PFSK-1 (cell line): ENCODE measurements at regions not wholly inside any gene's neighbourhood (a gene's known extent, or its start where the extent isn't known, plus 50 kb on each side); places are given as distances from the start of the nearest gene placed in this dataset.
A peak's percentile ranks its signal among the peaks of the same experiment; 100 is the strongest.

Source experiments
- FOXP2 ChIP-seq: optimal IDR thresholded peaks from 2 replicates; pipeline ENCODE3; 2011; ENCODE audit warnings: borderline replicate concordance, control low read depth, inconsistent platforms; ENCODE audit not compliant: insufficient read depth; ENCODE audit errors: extremely low read length, extremely low read depth
- POLR2AphosphoS5 ChIP-seq: IDR thresholded peaks from 2 replicates; pipeline ENCODE4 v1.6.1; 2012; ENCODE audit warnings: low read depth, mild to moderate bottlenecking, control low read depth, low read length, moderate library complexity
- SIN3A ChIP-seq: IDR thresholded peaks from 2 replicates; pipeline ENCODE4 v1.6.1; 2012; ENCODE audit warnings: mild to moderate bottlenecking, low read length, moderate library complexity, borderline replicate concordance; ENCODE audit not compliant: insufficient read depth
- TAF1 ChIP-seq: IDR thresholded peaks from 2 replicates; pipeline ENCODE4 v1.6.1; 2012; ENCODE audit warnings: low read length, control low read depth, borderline replicate concordance; ENCODE audit not compliant: insufficient read depth
- TF ChIP-seq, protein P1 (sequence below), 2 experiments: IDR thresholded peaks; 2 replicates each; pipeline versions ENCODE4 v1.6.1 to v1.8.0; 2011 to 2012; ENCODE audit warnings: low read depth in 2 of 2, low read length in 2 of 2, control low read depth in 1 of 2, inconsistent platforms in 1 of 2, mild to moderate bottlenecking in 1 of 2, moderate library complexity in 1 of 2; ENCODE audit not compliant: insufficient read depth in 1 of 2

DNA sequence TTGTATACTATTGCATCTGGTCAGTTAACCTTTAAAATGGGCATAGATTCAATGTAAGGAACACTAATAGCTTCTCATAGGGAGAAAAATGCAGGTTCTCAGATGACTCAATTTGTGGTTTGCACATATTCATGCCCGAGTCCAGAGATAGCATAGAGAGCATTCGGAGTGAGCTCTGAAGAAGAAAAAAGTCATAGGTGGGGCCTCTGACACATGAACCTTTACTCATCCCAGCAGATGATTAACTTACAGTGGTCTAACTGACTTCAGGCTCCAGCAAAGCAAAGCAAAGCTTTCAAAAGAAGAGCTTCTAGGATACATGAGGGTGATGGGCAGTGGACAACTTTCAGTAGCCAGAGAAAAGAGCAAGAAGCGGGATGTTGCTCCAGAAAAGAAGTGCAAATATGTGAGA is 55.3 kb upstream of the BTN3A2 start:
- TF ChIP-seq TAF1 = no peak
- TF ChIP-seq FOXP2 = no peak
- TF ChIP-seq, protein P1, sequence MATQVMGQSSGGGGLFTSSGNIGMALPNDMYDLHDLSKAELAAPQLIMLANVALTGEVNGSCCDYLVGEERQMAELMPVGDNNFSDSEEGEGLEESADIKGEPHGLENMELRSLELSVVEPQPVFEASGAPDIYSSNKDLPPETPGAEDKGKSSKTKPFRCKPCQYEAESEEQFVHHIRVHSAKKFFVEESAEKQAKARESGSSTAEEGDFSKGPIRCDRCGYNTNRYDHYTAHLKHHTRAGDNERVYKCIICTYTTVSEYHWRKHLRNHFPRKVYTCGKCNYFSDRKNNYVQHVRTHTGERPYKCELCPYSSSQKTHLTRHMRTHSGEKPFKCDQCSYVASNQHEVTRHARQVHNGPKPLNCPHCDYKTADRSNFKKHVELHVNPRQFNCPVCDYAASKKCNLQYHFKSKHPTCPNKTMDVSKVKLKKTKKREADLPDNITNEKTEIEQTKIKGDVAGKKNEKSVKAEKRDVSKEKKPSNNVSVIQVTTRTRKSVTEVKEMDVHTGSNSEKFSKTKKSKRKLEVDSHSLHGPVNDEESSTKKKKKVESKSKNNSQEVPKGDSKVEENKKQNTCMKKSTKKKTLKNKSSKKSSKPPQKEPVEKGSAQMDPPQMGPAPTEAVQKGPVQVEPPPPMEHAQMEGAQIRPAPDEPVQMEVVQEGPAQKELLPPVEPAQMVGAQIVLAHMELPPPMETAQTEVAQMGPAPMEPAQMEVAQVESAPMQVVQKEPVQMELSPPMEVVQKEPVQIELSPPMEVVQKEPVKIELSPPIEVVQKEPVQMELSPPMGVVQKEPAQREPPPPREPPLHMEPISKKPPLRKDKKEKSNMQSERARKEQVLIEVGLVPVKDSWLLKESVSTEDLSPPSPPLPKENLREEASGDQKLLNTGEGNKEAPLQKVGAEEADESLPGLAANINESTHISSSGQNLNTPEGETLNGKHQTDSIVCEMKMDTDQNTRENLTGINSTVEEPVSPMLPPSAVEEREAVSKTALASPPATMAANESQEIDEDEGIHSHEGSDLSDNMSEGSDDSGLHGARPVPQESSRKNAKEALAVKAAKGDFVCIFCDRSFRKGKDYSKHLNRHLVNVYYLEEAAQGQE (IDR thresholded peaks at IDR 0.05; ENCODE audit: insufficient read depth in 1 of 2, low read depth in 2 of 2, low read length in 2 of 2) = no peak
- no peak for TF ChIP-seq SIN3A

DNA sequence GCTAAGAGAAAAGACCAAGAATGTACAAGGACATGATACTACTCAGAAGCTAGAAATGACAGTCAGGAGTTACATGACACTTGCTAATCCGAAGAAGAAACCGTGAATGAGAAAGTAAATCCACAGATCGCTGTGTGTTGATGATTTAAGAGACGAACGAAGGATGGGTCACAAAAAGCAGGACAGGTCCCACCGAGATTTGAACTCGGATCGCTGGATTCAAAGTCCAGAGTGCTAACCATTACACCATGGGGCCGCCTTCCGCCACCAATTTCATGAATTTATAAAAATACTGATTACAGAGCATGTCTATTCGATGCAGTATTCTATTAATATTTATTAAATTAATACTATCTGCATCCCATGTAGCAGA is 54.0 kb upstream of the BTN3A2 start:
- no peak for TF ChIP-seq POLR2AphosphoS5
- no peak for TF ChIP-seq TAF1
- TF ChIP-seq SIN3A = no peak
- TF ChIP-seq, protein P1 (IDR thresholded peaks at IDR 0.05; ENCODE audit: insufficient read depth in 1 of 2, low read depth in 2 of 2, low read length in 2 of 2) = no peak
- no peak for TF ChIP-seq FOXP2

DNA sequence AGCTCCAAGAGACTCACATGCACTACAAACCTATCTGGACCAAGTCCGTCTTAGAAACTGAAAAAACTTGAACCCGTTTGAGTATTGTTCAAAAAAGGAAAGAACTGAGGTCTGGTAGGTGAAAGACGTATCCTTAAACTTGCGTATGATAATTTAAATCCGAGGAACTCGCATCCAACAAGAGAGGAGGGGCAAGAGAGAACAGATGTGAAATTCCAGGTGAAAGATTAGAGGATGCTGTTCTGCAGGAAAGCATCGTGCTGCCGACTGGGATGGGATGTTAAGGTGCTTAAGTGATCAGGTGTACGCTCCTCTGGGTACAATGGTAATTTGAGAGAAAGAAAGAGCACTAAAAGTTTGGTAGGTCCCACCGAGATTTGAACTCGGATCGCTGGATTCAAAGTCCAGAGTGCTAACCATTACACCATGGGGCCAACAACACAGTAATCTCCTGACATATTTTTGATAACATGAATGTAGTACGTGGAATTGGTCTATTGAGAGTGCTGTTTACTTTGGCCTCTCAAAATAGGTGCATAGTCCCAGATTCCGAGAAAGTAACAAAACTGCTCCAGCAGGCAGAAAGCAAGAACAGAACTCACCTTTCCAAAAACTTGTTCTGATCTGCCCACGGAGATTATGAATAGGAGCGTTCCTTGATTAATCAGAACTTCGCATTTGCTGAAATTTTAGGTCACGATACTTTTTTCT is 53.5 kb upstream of the BTN3A2 start:
- no peak for TF ChIP-seq SIN3A
- TF ChIP-seq, protein P1 (IDR thresholded peaks at IDR 0.05; ENCODE audit: insufficient read depth in 1 of 2, low read depth in 2 of 2, low read length in 2 of 2) = no peak
- peak; percentile 26; the same call in 1 of the 2 replicates for TF ChIP-seq TAF1
- no peak for TF ChIP-seq POLR2AphosphoS5
- no peak for TF ChIP-seq FOXP2

DNA sequence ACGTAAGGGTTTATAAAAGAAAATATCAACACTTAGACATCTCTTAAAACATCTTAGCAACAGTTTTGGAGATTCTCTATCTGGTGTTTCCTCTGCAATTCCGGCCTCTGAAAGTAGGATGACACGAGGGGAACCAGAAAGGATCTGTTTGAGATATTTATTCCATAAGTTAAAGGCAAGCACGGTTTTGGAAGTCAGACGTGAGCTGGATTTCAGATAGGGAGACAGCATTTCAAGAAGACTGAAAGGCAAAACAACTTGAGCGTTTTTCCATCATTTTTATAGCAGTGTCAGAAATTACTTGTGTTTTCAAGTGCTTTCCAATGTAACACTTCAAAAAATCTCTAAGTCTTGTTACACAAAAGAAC is 52.9 kb upstream of the BTN3A2 start:
- TF ChIP-seq POLR2AphosphoS5 (no peak), SIN3A (no peak), FOXP2 (no peak), TAF1 (no peak)
- TF ChIP-seq, protein P1 (IDR thresholded peaks at IDR 0.05; ENCODE audit: insufficient read depth in 1 of 2, low read depth in 2 of 2, low read length in 2 of 2) = no peak
